Gastroesophageal sphincter (tissue), 4 donors: ENCODE measurements at regions not wholly inside any gene's neighbourhood (a gene's known extent, or its start where the extent isn't known, plus 50 kb on each side); places are given as distances from the start of the nearest gene placed in this dataset.

Experiments used
- ATAC-seq: fragments of 150-250 bp; one replicate; pipeline ENCODE4 v1.9.1; 2016; ENCODE audit warnings: mild to moderate bottlenecking, moderate library complexity
- H3K27ac ChIP-seq, 4 donors: fragments of 200-600 bp; sonication (generic) in 3 of 4; 1 replicate in 3 of 4; 2 replicates in 1 of 4; pipeline ENCODE4 v1.5.1; 2016 to 2019
- H3K27me3 ChIP-seq: fragments of 200-600 bp; sonication (generic); one replicate; pipeline ENCODE4 v1.5.1; 2019
- H3K36me3 ChIP-seq, 2 donors: fragments of 200-600 bp; sonication (generic); one replicate each; pipeline ENCODE4 v1.5.1; 2019; ENCODE audit warnings: control low read depth in 1 of 2
- H3K4me1 ChIP-seq, 3 donors: fragments of 200-600 bp; sonication (generic); 1 replicate in 2 of 3; 2 replicates in 1 of 3; pipeline ENCODE4 v1.5.1; 2016 to 2019; ENCODE audit warnings: control low read depth in 2 of 3
- H3K4me3 ChIP-seq, 2 donors: fragments of 200-600 bp; sonication (generic); one replicate each; pipeline ENCODE4 v1.5.1; 2019; ENCODE audit warnings: mild to moderate bottlenecking in 1 of 2, moderate library complexity in 1 of 2
- H3K9me3 ChIP-seq, 3 donors: fragments of 200-600 bp; sonication (generic); one replicate each; pipeline ENCODE4 v1.5.1; 2017 to 2019; ENCODE audit warnings: control low read depth in 2 of 3
- CTCF ChIP-seq, 4 experiments: fragments of 200-600 bp in 2 of 4; fragments of 450-650 bp in 2 of 4; sonication (generic) in 1 of 4; IDR thresholded peaks; one replicate each; pipeline ENCODE4 v1.5.1; 2017 to 2019; ENCODE audit warnings: antibody characterized with exemption in 4 of 4, mild to moderate bottlenecking in 2 of 4, moderate library complexity in 2 of 4
- EP300 ChIP-seq: sonication (generic); formaldehyde crosslinking; IDR thresholded peaks from one replicate; pipeline ENCODE4 v1.6.1; 2017; ENCODE audit warnings: antibody characterized with exemption, mild to moderate bottlenecking
- POLR2A ChIP-seq, 2 donors: fragments of 450-650 bp; IDR thresholded peaks; one replicate each; pipeline ENCODE4 v1.6.1; 2017; ENCODE audit warnings: antibody characterized with exemption in 2 of 2, mild to moderate bottlenecking in 2 of 2, moderate library complexity in 1 of 2
- POLR2AphosphoS5 ChIP-seq: sonication (generic); formaldehyde crosslinking; IDR thresholded peaks from one replicate; pipeline ENCODE4 v1.6.1; 2017; ENCODE audit warnings: antibody characterized with exemption
- WGBS, 2 donors: methylation state at CpG; one replicate each; pipeline ENCODE4 v1.1.5; 2018; ENCODE audit warnings: low coverage in 1 of 2; 5-methylcytosine and 5-hydroxymethylcytosine counted together

GRCh38 chr11:106222626-106223025 is 145.2 kb downstream of the AASDHPPT start:
- H3K36me3 ChIP-seq = no peaks in the 10 kb centered on the region
- H3K27ac ChIP-seq = no peak overlapping the region
- H3K9me3 ChIP-seq = peaks cover 0 to 39% (median 0%) of the 10 kb centered on the region in 3 donors
- WGBS, 2 donors = 74 to 100% methylated on average over 1 to 4 of the region's 4 CpGs
- H3K27me3 ChIP-seq = no peaks in the 10 kb centered on the region
- TF ChIP-seq CTCF (IDR thresholded peaks at IDR 0.05) = no peak
- no peak for TF ChIP-seq EP300
- no peak for TF ChIP-seq POLR2A (IDR thresholded peaks at IDR 0.05)
- TF ChIP-seq POLR2AphosphoS5 = no peak
- ATAC-seq = no peak
- H3K4me1 ChIP-seq = no peaks in the 10 kb centered on the region
- H3K4me3 ChIP-seq = no peak overlapping the region

GRCh38 chr11:106224172-106224571 is 146.7 kb downstream of the AASDHPPT start:
- 0% methylated on average over 1 of the region's 1 CpG for WGBS, 2 donors
- no peak for TF ChIP-seq POLR2A (IDR thresholded peaks at IDR 0.05)
- no peak for TF ChIP-seq POLR2AphosphoS5
- no peak for TF ChIP-seq CTCF (IDR thresholded peaks at IDR 0.05)
- TF ChIP-seq EP300 = no peak
- no peak for ATAC-seq

GRCh38 chr11:106228996-106229395 is 151.5 kb downstream of the AASDHPPT start:
- Histone ChIP-seq H3K4me1 (no peaks in the 10 kb centered on the region), H3K27me3 (no peaks in the 10 kb centered on the region), H3K9me3 (peaks cover 0 to 19% (median 0%) of the 10 kb centered on the region in 3 donors), H3K4me3 (no peak overlapping the region), H3K27ac (no peak overlapping the region), H3K36me3 (no peaks in the 10 kb centered on the region)
- no CpG with 5 or more reads among the region's 1 CpG for WGBS, 2 donors
- no peak for TF ChIP-seq EP300
- no peak for TF ChIP-seq CTCF (IDR thresholded peaks at IDR 0.05)
- no peak for TF ChIP-seq POLR2A (IDR thresholded peaks at IDR 0.05)
- no peak for TF ChIP-seq POLR2AphosphoS5
- no peak for ATAC-seq

More at GRCh38 chr11:106224172-106224571, 146.7 kb downstream of the AASDHPPT start:
- Histone ChIP-seq H3K4me1 (no peaks in the 10 kb centered on the region), H3K9me3 (peaks cover 0 to 39% (median 0%) of the 10 kb centered on the region in 3 donors), H3K36me3 (no peaks in the 10 kb centered on the region), H3K4me3 (no peak overlapping the region), H3K27ac (no peak overlapping the region), H3K27me3 (no peaks in the 10 kb centered on the region)

- H3K9me3 ChIP-seq = peaks cover 0 to 6% (median 0%) of the 10 kb centered on the region in 3 donors
- no peak overlapping the region for H3K27ac ChIP-seq
- no peaks in the 10 kb centered on the region for H3K36me3 ChIP-seq
- no peaks in the 10 kb centered on the region for H3K4me1 ChIP-seq
- ATAC-seq = no peak
- no peaks in the 10 kb centered on the region for H3K27me3 ChIP-seq
- H3K4me3 ChIP-seq = no peak overlapping the region
- 38 to 45% methylated on average over 1 to 2 of the region's 2 CpGs for WGBS, 2 donors
- TF ChIP-seq POLR2AphosphoS5 (no peak), EP300 (no peak), POLR2A (IDR thresholded peaks at IDR 0.05) (no peak), CTCF (IDR thresholded peaks at IDR 0.05) (no peak)
Measured at GRCh38 chr11:106231591-106231990, 154.1 kb downstream of the AASDHPPT start.

GRCh38 chr11:106233191-106233590 is 155.7 kb downstream of the AASDHPPT start:
- no peak for TF ChIP-seq EP300
- Histone ChIP-seq H3K4me1 (no peaks in the 10 kb centered on the region), H3K36me3 (no peaks in the 10 kb centered on the region), H3K27me3 (no peaks in the 10 kb centered on the region), H3K9me3 (peaks cover 0 to 6% (median 0%) of the 10 kb centered on the region in 3 donors), H3K4me3 (no peak overlapping the region), H3K27ac (no peak overlapping the region)
- ATAC-seq = no peak
- WGBS, 2 donors = 89 to 92% methylated on average over 1 of the region's 1 CpG
